ENCODE measurements at regions not wholly inside any gene's neighbourhood (a gene's known extent, or its start where the extent isn't known, plus 50 kb on each side); places are given as distances from the start of the nearest gene placed in this dataset.
"Not testable (repeated sequence)": the region's sequence is repeated elsewhere in the genome, so short reads cannot be mapped to it uniquely, and the experiment has no call there.

DNA sequence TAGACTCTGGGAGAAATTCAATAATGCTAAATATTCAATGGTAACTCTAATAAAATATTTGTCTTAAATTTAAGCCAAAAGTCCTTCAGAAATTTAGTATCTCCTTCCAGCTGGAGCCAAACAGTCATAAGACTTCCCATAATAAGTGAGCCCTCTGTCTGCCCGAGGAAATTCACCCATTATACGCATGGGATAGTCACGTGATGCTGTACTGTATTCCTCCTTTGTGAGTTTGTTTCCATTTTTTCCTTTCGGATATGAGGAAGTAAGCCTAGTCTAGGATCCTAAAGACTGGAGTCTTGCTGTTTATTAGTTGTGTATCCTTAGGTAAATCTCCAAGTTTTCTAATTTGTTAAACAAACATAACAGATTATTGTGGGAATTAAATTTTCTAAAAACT is 110.4 kb upstream of the PLAAT1 start:
- DNase-seq = no peak

DNA sequence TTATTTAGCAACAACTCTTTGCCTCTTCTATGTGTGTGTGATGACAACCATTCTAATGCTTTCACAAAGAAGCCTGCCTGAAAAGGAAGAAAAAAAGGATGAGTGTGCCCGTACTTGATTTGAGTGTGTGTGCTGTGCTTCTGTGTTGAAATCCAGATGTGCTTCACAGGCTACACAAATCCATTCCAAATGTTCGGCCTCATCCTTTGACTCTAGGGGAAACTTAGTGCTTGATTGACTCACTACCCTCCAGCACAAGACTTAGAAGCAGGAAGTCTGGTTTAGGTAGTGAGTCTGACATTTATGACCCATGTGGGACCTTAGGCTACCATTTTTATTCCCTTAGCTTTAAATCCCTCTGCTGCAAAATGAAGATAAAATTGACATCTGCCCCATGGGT is 108.8 kb upstream of the PLAAT1 start:
- no peak for DNase-seq

- DNase-seq = no peak
These were observed 108.1 kb upstream of the PLAAT1 start for GRCh38 chr3:193132964-193133363.

DNA sequence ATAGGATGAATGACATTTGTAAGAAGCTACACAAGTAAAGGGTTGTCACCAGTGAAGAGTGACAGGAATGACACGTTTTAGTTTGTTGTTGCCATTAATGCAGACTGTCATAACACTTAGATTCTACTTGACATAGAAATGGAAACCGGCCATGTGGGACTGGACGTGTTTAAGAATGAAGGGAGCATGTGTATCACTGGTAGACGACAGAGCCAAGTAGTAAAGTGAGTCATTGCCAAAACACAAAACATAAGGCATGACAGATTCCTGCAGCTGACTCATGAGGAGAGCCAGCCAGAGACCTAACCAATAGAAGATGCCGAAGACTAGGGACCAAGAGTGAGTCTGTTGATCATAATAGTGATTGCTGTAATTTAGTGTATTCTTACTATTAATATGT is 106.2 kb upstream of the PLAAT1 start:
- no peak for DNase-seq

DNA sequence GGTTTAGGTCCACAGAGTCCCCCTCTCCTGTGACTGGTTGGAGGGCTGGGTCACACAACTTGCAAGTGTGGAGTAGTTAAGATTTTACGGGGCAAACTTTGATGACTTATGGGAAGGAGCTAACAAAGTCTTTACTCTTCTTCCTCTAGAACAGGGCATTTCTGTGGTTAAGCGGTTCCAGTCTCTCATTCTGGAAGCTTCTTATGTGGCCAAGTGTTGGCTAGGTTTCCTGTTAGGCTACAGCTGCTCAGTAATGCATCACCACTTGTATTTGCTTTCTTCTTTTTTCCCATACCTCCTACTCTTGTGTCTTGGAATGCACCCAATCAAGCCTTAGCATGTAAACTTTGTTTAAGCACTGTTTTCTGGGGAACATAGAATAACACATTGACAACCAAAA is 100.6 kb upstream of the PLAAT1 start:
- DNase-seq = no peak

DNA sequence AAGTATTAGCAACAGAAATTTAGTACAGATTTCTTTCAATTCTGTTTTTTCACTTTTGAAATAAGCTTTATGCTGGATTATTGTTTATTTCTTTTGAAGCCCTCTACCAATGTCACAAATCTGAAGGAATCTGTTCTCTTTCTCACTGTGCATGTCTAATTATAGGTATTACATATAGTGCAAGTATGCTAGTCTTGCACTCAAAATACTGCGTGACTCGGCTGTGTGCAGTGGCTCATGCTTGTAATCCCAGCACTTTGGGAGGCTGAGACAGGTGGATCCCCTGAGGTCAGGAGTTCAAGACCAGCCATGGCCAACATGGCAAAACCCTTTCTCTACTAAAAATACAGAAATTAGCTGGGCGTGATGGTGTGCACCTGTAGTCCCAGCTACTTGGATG is 95.8 kb upstream of the PLAAT1 start:
- no peak for DNase-seq

- DNase-seq = no peak
These were observed 92.1 kb upstream of the PLAAT1 start for GRCh38 chr3:193148688-193149473.

GRCh38 chr3:193149998-193150397 is 91.0 kb upstream of the PLAAT1 start:
- no peak for DNase-seq

- not testable (repeated sequence) for DNase-seq
These were observed 85.8 kb upstream of the PLAAT1 start for GRCh38 chr3:193155044-193155781.

GRCh38 chr3:193157051-193157450 is 84.0 kb upstream of the PLAAT1 start:
- no peak for DNase-seq

- DNase-seq = no peak
These were observed 75.4 kb upstream of the PLAAT1 start for GRCh38 chr3:193165431-193166120.

GRCh38 chr3:193168931-193169330 is 72.1 kb upstream of the PLAAT1 start:
- no peak for DNase-seq

DNA sequence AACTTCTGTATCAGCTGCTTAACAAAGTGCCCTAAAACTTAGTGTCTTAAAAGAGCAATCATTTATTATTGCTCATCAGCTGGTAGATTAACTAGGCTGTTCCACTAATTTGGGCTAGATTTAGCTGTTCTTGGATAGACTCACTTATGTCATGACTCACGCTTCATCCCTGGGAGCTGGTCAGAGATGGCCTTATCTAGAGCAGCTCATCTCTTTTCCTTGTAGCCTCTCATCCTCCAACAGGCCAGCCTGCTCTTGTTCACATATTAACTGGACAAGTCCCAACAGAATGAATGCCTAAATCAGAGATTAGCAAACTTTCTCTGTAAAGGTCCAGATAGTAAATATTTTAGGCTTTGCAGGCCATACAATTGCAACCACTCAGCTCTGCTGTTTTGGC is 66.9 kb upstream of the PLAAT1 start:
- no peak for DNase-seq

GRCh38 chr3:193179332-193180012 is 61.5 kb upstream of the PLAAT1 start:
- not testable (repeated sequence) for DNase-seq

GRCh38 chr3:193187070-193187722 is 53.8 kb upstream of the PLAAT1 start:
- no peak for DNase-seq

DNA sequence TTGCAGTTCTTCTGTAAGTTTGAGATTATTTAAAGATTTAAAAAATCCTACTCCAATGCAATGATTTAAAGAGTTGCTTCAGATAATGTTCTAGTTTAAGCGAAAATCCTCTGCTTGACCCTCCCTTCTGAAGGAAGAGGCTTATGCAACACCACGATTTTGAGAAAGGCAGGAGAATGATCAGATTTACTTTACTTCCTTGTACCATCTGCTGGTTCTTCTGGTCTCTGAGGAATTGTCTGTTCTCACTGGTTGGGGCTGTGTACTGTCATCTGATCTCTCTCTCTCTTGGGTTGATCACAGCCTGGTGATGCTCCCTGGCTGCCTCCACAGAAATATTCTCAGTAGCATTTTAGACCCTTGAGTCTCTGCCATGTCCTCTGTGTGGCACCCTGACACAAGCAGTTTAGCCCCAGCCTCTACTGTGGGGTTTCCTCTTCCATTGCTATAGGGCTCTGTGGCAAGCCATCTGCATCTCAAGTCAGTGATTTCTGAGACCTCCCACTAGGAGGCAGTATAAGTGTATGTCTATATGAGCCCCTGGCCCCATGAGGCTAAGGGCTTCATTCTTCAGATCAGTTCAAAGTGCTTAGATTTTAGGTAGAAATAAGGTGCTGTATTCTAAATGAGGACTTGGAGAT is 50.8 kb upstream of the PLAAT1 start:
- DNase-seq = peak; percentile 6
